ENCODE measurements at regions not wholly inside any gene's neighbourhood (a gene's known extent, or its start where the extent isn't known, plus 50 kb on each side); places are given as distances from the start of the nearest gene placed in this dataset.
A peak's percentile ranks its signal among the peaks of the same experiment; 100 is the strongest.
"Not testable (repeated sequence)": the region's sequence is repeated elsewhere in the genome, so short reads cannot be mapped to it uniquely, and the experiment has no call there.

DNA sequence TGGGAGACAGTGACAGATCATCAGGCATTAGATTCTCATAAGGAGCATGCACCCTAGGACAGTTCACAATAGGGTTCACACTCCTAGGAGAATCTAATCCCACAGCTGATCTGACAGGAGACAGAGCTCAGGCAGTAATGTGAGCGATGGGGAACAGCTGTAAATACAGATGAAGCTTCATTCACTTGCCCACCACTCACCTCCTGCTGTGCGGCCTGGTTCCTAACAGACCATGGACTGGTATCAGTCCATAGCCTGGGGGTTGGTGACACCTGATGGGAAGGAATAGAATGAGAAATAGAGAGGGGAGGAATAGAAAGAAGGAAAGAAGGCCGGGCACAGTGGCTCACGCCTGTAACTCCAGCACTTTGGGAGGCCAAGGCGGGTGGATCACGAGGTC lies 336.8 kb upstream of the SASH1 start:
- no peak for DNase-seq (ENCODE audit: low read depth in 1 of 2, low spot score in 2 of 2)
- no peak overlapping the region for H3K27ac ChIP-seq

DNA sequence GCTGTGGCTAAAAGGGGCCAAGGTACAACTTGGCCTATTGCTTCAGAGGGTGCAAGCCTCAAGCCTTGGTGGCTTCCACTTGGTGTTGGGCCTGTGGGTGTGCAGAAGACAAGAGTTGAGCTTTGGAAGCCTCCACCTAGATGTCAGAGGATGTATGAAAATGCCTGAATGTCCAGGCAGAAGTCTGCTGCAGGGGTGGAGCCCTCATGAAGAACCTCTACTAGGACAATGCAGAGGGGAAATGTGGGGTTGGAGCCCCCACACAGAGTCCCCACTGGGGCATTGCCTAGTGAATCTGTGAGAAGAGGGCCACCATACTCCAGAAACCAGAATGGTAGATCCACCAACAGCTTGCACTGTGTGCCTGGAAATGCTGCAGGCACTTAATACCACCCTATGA lies 332.1 kb upstream of the SASH1 start:
- H3K27ac ChIP-seq; H3K4me1 ChIP-seq (replicated peaks); DNase-seq (ENCODE audit: low read depth in 1 of 2, low spot score in 2 of 2); H3K27me3 ChIP-seq (replicated peaks); H3K4me3 ChIP-seq; H3K36me3 ChIP-seq: not testable (repeated sequence)
- 0 out of 2 replicates have a peak, but pooled peaks cover 12% of the 10 kb centered on the region for H3K9me3 ChIP-seq (replicated peaks)

More for the DNA sequence above, 336.8 kb upstream of the SASH1 start:
- Histone ChIP-seq H3K9me3 (replicated peaks) (0 out of 2 replicates have a peak, but pooled peaks cover 5% of the 10 kb centered on the region), H3K36me3 (no peaks in the 10 kb centered on the region), H3K27me3 (replicated peaks) (no peaks in the 10 kb centered on the region), H3K4me1 (replicated peaks) (no peaks in the 10 kb centered on the region), H3K4me3 (no peak overlapping the region)

DNA sequence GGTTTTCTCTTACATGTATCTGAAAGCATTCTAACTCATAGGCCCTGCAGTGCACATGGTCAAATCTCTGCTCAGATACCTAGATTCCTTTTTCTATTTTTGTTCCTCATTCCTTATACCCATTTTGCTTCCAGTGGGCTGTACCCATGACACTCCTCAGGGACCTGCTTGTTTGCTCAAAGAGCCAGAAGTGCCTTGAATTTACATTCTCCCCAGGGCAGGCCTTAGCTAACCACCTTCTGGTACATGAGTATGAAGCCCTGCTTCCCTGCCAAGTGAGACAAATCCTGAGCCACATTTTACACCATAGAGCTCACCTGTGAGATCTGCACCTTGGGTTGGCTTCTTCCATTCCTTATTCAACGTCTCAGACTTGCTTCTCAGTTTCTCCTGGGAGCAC lies 326.6 kb upstream of the SASH1 start:
- no peaks in the 10 kb centered on the region for H3K36me3 ChIP-seq
- no peak for DNase-seq (ENCODE audit: low read depth in 1 of 2, low spot score in 2 of 2)
- no peaks in the 10 kb centered on the region for H3K27me3 ChIP-seq (replicated peaks)
- no peak overlapping the region for H3K4me3 ChIP-seq
- 0 out of 2 replicates have a peak, but pooled peaks cover 6% of the 10 kb centered on the region for H3K9me3 ChIP-seq (replicated peaks)
- H3K4me1 ChIP-seq (replicated peaks), result no peaks in the 10 kb centered on the region
- no peak overlapping the region for H3K27ac ChIP-seq

DNA sequence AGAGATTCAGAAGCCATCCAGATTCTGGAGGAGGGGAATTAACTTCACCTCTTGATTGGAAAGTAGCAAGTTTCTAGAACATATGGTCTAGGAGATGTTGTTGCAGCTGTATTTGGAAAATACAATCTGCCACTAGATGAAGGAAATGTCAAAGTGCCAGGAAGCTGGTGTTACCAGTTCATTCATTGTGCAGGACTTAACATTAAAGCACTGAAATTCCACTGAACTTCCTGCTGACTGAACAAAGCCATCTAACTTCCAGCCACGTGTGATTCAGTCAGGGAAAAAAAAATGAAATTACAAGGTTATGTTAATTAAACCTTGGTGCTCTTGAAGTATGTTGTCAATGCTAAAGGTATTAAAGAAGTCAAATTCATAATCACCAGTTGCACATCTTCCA lies 321.5 kb upstream of the SASH1 start:
- 0 out of 2 replicates have a peak, but pooled peaks cover 4% of the 10 kb centered on the region for H3K4me1 ChIP-seq (replicated peaks)
- no peak overlapping the region for H3K4me3 ChIP-seq
- H3K27me3 ChIP-seq (replicated peaks), result no peaks in the 10 kb centered on the region
- no peaks in the 10 kb centered on the region for H3K36me3 ChIP-seq
- no peak for DNase-seq (ENCODE audit: low read depth in 1 of 2, low spot score in 2 of 2)
- H3K27ac ChIP-seq, result no peak overlapping the region
- H3K9me3 ChIP-seq (replicated peaks), result no peaks in the 10 kb centered on the region

DNA sequence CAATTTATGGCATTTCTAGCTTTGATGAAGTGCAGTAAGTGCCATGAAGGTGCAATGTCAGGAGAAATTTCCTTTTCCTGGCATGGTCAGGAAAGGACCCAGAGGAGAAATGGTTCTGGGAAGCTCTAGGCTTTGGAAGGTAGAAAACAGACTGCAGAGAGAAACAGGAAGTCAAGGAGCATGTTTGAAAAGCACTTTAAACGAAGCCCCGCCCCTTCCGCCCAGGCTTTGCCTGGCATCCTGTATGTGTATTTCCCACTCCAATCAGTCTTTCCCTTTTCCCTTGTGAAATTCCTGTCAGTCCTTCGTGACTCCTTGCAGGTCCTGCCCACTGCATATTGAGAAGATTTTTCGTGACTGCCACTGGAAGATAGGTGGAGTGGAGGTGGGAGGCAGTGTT lies 320.9 kb upstream of the SASH1 start:
- Histone ChIP-seq H3K27ac (no peak overlapping the region), H3K27me3 (replicated peaks) (no peaks in the 10 kb centered on the region), H3K4me3 (no peak overlapping the region), H3K36me3 (no peaks in the 10 kb centered on the region), H3K9me3 (replicated peaks) (no peaks in the 10 kb centered on the region), H3K4me1 (replicated peaks) (0 out of 2 replicates have a peak, but pooled peaks cover 4% of the 10 kb centered on the region)
- no peak for DNase-seq (ENCODE audit: low read depth in 1 of 2, low spot score in 2 of 2)

DNA sequence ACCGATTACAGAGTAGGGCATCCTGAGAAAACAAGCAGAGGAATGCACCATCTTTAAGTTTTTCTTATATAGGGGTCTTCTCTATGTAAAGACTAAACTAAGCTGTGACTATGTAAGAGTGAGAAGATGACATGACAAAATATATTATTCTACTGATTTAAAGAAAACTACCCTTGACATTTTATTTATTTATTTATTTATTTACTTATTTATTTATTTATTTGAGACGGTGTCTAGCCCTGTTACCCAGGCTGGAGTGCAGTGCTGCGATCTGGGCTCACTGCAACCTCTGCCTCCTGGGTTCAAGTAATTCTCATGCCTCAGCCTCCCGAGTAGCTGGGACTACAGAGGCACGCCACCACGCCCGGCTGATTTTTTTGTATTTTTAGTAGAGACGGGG lies 320.4 kb upstream of the SASH1 start:
- H3K27me3 ChIP-seq (replicated peaks); H3K27ac ChIP-seq; H3K36me3 ChIP-seq; H3K4me1 ChIP-seq (replicated peaks); H3K4me3 ChIP-seq; DNase-seq (ENCODE audit: low read depth in 1 of 2, low spot score in 2 of 2); H3K9me3 ChIP-seq (replicated peaks): not testable (repeated sequence)

DNA sequence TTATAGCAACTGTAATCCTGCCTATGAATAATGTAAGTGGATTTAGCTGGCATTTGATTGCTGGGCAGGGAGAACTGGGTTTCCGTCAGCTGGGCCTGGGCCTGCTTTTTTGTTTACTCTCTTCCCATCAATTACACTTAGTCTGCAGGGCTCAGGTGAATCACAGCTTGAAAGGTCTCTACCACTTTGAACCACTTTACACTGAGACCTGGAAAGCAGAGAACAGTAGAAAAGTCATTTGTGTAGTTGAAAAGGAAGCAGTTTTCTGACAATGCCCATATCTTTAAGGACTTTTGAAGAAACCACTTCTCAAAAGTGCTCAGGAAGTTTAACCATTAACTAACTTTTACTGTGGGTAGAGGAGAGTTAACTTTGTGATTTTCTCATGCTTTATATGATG lies 315.4 kb upstream of the SASH1 start:
- Histone ChIP-seq H3K9me3 (replicated peaks) (no peaks in the 10 kb centered on the region), H3K36me3 (no peaks in the 10 kb centered on the region), H3K4me3 (no peak overlapping the region), H3K27ac (no peak overlapping the region), H3K27me3 (replicated peaks) (no peaks in the 10 kb centered on the region), H3K4me1 (replicated peaks) (no peaks in the 10 kb centered on the region)
- no peak for DNase-seq (ENCODE audit: low read depth in 1 of 2, low spot score in 2 of 2)

DNA sequence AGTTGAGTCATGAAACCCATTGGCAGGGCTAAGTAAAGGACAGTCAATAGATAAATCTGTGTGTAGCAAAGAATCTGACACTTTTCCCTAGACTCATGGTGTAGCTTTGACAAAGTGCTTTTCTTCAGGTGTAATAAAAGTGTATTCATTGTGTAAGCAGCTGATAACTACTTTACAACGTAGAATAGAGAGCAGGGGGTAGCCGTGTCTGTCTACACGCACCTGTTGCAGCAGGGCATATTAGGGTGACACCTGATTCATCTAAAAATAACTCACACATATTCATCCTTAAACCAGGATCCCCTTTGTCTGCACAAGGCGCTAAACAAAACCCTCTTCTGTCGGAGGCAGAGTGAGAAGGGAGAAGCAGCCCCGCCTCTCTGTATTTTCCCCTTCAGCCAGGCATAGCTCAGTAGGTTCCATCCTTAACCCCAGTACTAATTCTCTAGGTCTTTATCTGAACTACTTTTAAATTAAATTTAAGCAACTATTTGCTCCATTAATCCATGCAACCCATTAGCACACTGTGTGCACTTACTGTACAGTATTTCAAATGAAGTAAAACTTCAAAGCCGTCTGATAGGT lies 306.7 kb upstream of the SASH1 start:
- peaks cover 9% of the 10 kb centered on the region for H3K4me1 ChIP-seq (replicated peaks)
- no peaks in the 10 kb centered on the region for H3K9me3 ChIP-seq (replicated peaks)
- H3K4me3 ChIP-seq, result no peak overlapping the region
- no peak for DNase-seq (ENCODE audit: low read depth in 1 of 2, low spot score in 2 of 2)
- no peaks in the 10 kb centered on the region for H3K36me3 ChIP-seq
- no peak overlapping the region for H3K27ac ChIP-seq
- no peaks in the 10 kb centered on the region for H3K27me3 ChIP-seq (replicated peaks)

DNA sequence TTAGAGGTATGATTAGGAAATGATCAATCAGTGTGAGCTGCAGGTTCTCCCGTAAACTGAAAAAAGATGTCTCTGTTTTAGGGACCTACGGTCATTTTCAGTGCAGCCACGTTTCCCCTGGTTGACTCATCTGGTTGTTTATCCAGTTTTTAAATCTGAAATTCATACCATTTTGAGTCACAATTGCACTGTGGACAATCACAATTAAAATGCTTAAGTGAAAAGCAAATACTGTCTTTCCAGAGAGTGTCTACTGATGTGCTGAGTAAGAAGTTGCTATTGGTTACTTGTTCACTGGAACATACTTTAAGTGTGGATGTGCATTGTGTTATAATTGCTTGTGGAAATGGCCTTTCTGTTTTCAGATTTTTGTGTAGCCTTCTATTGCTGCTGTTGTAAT lies 305.1 kb upstream of the SASH1 start:
- H3K27me3 ChIP-seq (replicated peaks), result no peaks in the 10 kb centered on the region
- no peak overlapping the region for H3K4me3 ChIP-seq
- peak in 1 of 2 experiments; percentile 50 for DNase-seq (ENCODE audit: low read depth in 1 of 2, low spot score in 2 of 2)
- peaks cover 9% of the 10 kb centered on the region for H3K4me1 ChIP-seq (replicated peaks)
- H3K36me3 ChIP-seq, result no peaks in the 10 kb centered on the region
- no peak overlapping the region for H3K27ac ChIP-seq
- no peaks in the 10 kb centered on the region for H3K9me3 ChIP-seq (replicated peaks)

DNA sequence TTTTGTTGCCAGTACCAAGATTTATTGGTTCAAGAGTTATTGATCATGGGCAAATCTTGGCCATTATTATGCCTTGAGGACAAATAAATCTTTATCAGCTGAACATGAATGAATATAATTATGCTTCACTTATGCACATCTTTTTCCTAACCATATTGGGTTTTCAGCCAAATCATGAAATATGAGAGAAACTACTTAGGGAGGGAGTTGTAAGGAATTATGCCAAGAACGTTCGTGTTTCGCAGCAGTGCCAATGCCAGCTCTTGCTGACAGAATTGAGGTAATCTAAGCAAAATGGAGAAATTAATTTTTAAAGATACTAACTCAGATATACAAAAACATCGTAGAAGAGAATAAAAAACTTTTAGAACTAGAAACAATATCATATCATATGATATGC lies 301.1 kb upstream of the SASH1 start:
- H3K4me3 ChIP-seq, result no peak overlapping the region
- no peaks in the 10 kb centered on the region for H3K27me3 ChIP-seq (replicated peaks)
- no peak for DNase-seq (ENCODE audit: low read depth in 1 of 2, low spot score in 2 of 2)
- H3K36me3 ChIP-seq, result no peaks in the 10 kb centered on the region
- H3K27ac ChIP-seq, result no peak overlapping the region
- peaks cover 31% of the 10 kb centered on the region for H3K4me1 ChIP-seq (replicated peaks)
- H3K9me3 ChIP-seq (replicated peaks), result no peaks in the 10 kb centered on the region

DNA sequence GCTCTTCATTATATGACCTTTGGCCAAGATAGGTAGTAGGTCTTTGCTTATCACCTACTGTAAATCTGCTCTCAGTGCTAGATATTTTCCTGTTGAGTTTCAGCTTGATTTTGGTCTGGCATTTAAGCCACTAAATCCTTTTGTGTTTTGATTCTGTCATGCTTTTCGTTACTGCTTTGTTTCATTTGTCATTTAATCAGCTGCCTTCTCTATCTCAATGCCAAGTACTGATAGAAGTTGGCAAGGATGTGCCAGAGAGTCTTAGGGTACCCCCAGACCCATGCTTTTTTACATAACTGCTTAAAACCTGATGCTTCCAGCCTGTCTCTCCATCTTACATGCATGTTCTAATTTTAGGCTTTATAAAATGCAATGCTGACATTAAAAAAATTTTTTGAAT lies 300.1 kb upstream of the SASH1 start:
- Histone ChIP-seq H3K36me3 (no peaks in the 10 kb centered on the region), H3K9me3 (replicated peaks) (no peaks in the 10 kb centered on the region), H3K27ac (no peak overlapping the region), H3K4me3 (no peak overlapping the region), H3K27me3 (replicated peaks) (no peaks in the 10 kb centered on the region), H3K4me1 (replicated peaks) (peaks cover 27% of the 10 kb centered on the region)
- DNase-seq (ENCODE audit: low read depth in 1 of 2, low spot score in 2 of 2), result no peak

DNA sequence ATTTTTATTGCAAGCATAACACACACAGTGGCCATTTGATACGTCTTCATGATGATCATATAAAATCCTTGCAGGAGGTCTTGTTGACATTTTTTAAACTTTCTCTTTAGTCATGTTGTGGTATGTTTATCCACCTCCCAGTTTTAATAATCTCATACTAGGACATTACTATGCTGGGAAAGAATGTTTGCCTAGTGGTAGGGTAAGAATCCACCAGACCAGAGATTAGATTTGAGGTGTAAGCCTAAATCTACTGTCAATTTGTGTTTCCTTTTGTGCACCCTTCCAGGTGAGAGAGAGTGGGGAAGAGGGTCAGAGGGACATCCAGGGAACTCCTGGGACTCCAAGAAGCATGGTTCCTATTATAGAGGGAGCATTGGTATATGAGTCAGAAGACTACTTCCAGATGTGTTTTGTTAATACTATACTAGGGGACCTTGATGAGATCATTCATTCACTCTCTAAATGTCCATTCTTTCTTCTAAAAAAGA lies 298.3 kb upstream of the SASH1 start:
- peak; percentile 45 to 89 for DNase-seq (ENCODE audit: low read depth in 1 of 2, low spot score in 2 of 2)
- Histone ChIP-seq H3K4me3 (no peak overlapping the region), H3K9me3 (replicated peaks) (no peaks in the 10 kb centered on the region), H3K4me1 (replicated peaks) (peaks cover 21% of the 10 kb centered on the region), H3K36me3 (no peaks in the 10 kb centered on the region), H3K27me3 (replicated peaks) (no peaks in the 10 kb centered on the region), H3K27ac (peak overlapping the region; percentile 74)

DNA sequence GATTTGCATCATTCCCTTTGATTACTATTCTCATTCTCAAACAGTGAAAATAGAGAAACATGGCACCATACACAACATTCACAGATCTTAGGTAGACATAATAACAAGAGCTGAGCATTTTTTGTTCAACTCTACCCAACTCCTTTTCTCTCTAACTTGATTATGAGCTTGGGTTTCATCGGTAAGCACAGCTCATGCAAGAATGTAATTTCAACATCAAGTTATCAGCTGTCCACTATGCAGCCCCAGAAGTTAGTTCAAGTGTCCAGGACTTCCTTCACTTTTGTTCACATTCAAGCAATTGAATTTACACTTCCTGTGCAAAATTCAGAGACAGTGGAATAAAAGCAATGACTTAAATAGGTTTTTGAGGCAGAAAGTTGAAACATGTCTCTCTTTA lies 297.7 kb upstream of the SASH1 start:
- no peak for DNase-seq (ENCODE audit: low read depth in 1 of 2, low spot score in 2 of 2)
- H3K4me3 ChIP-seq, result no peak overlapping the region
- peaks cover 21% of the 10 kb centered on the region for H3K4me1 ChIP-seq (replicated peaks)
- H3K27ac ChIP-seq, result peak overlapping the region; percentile 74
- no peaks in the 10 kb centered on the region for H3K27me3 ChIP-seq (replicated peaks)
- H3K9me3 ChIP-seq (replicated peaks), result no peaks in the 10 kb centered on the region
- no peaks in the 10 kb centered on the region for H3K36me3 ChIP-seq

DNA sequence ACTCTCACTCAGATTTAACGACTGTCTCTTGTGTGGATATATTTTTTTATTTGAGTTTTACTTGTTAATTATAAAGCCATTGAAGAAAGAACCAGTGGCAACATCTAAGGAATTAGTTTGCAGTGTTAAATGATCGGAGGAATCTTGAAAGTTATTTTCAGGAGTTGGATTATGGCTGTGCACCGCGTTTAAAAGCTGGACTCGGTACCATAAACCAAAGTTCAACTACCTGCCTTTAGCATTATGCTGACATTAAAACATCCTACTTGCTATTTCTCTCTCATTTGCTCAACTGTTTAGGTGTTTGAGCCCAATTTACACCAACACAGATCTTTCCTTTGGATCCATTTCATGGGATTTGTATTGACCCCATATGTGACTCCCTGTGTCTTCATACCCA lies 289.4 kb upstream of the SASH1 start:
- Histone ChIP-seq H3K36me3 (no peaks in the 10 kb centered on the region), H3K9me3 (replicated peaks) (no peaks in the 10 kb centered on the region), H3K27ac (no peak overlapping the region), H3K27me3 (replicated peaks) (no peaks in the 10 kb centered on the region), H3K4me1 (replicated peaks) (no peaks in the 10 kb centered on the region), H3K4me3 (no peak overlapping the region)
- no peak for DNase-seq (ENCODE audit: low read depth in 1 of 2, low spot score in 2 of 2)

DNA sequence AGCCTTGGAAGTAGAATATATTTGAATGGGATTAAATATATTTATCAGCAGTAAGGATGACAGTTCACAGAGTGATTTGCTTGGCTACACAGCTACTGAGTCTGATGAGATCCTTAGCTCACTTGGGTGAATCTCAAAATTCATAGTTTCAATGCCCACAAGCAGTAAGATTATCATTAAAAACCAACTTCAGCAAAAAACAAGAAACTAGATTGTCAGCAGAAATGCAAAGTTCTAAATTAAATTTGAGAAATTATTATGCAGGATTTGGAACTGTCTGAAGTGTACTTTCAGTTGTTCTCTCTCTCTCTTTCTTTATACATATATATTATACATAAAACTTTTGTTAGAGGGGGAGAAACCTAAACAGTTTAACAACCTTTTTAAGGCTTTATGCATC lies 288.8 kb upstream of the SASH1 start:
- no peaks in the 10 kb centered on the region for H3K4me1 ChIP-seq (replicated peaks)
- no peaks in the 10 kb centered on the region for H3K27me3 ChIP-seq (replicated peaks)
- H3K4me3 ChIP-seq, result no peak overlapping the region
- H3K36me3 ChIP-seq, result no peaks in the 10 kb centered on the region
- DNase-seq (ENCODE audit: low read depth in 1 of 2, low spot score in 2 of 2), result no peak
- no peaks in the 10 kb centered on the region for H3K9me3 ChIP-seq (replicated peaks)
- no peak overlapping the region for H3K27ac ChIP-seq
